C4-2B (cell line): ENCODE measurements at regions not wholly inside any gene's neighbourhood (a gene's known extent, or its start where the extent isn't known, plus 50 kb on each side); places are given as distances from the start of the nearest gene placed in this dataset.

Experiments
- CTCF ChIP-seq: fragments of 450-650 bp; conservative IDR thresholded peaks from 2 replicates; pipeline ENCODE4 v1.5.1; 2017; ENCODE audit warnings: mild to moderate bottlenecking
- ZFX ChIP-seq: fragments of 450-650 bp; IDR thresholded peaks from 2 replicates; pipeline ENCODE4 v1.6.1; 2017

GRCh38 chr11:100560606-100561005, 126.5 kb upstream of the ARHGAP42 start:
- TF ChIP-seq CTCF (no peak), ZFX (no peak)
